HG02870 (cell line): ENCODE measurements at regions not wholly inside any gene's neighbourhood (a gene's known extent, or its start where the extent isn't known, plus 50 kb on each side); places are given as distances from the start of the nearest gene placed in this dataset.
A peak's percentile ranks its signal among the peaks of the same experiment; 100 is the strongest.

Experiments used
- ATAC-seq: cut with Tn5 transposase; IDR thresholded peaks from one replicate; pipeline ENCODE4 v1.9.1; 2021; ENCODE audit warnings: mild to moderate bottlenecking, moderate library complexity; ENCODE audit not compliant: unreplicated experiment

- ATAC-seq: no peak
Measured at GRCh38 chr3:148253713-148254112, 444.0 kb upstream of the AGTR1 start.

GRCh38 chr3:148254402-148254801 lies 443.3 kb upstream of the AGTR1 start:
- ATAC-seq: no peak

GRCh38 chr3:148255981-148256969 lies 441.4 kb upstream of the AGTR1 start:
- no peak for ATAC-seq

GRCh38 chr3:148262980-148263379 lies 434.7 kb upstream of the AGTR1 start:
- no peak for ATAC-seq

GRCh38 chr3:148265841-148266240 lies 431.9 kb upstream of the AGTR1 start:
- no peak for ATAC-seq

GRCh38 chr3:148266341-148266740 lies 431.4 kb upstream of the AGTR1 start:
- no peak for ATAC-seq

GRCh38 chr3:148269816-148270215 lies 427.9 kb upstream of the AGTR1 start:
- ATAC-seq: no peak

- ATAC-seq: no peak
Measured at GRCh38 chr3:148280623-148281242, 417.0 kb upstream of the AGTR1 start.

- ATAC-seq: no peak
Measured at GRCh38 chr3:148289159-148289558, 408.5 kb upstream of the AGTR1 start.

GRCh38 chr3:148297013-148297412 lies 400.7 kb upstream of the AGTR1 start:
- ATAC-seq: no peak

- peak; percentile 59 for ATAC-seq
Measured at GRCh38 chr3:148307443-148307843, 390.3 kb upstream of the AGTR1 start.

- peak; percentile 94 for ATAC-seq
Measured at GRCh38 chr3:148309390-148310035, 388.2 kb upstream of the AGTR1 start.

GRCh38 chr3:148315756-148316155 lies 381.9 kb upstream of the AGTR1 start:
- ATAC-seq: no peak

- no peak for ATAC-seq
Measured at GRCh38 chr3:148318240-148318639, 379.5 kb upstream of the AGTR1 start.

- peak; percentile 92 for ATAC-seq
Measured at GRCh38 chr3:148319161-148319915, 378.4 kb upstream of the AGTR1 start.

GRCh38 chr3:148319960-148320359 lies 377.7 kb upstream of the AGTR1 start:
- ATAC-seq: no peak

- ATAC-seq: no peak
Measured at GRCh38 chr3:148329481-148330235, 368.0 kb upstream of the AGTR1 start.

GRCh38 chr3:148330542-148330941 lies 367.2 kb upstream of the AGTR1 start:
- no peak for ATAC-seq

GRCh38 chr3:148331081-148331846 lies 366.4 kb upstream of the AGTR1 start:
- ATAC-seq: no peak
